WERI-Rb-1 (cell line): ENCODE measurements at regions not wholly inside any gene's neighbourhood (a gene's known extent, or its start where the extent isn't known, plus 50 kb on each side); places are given as distances from the start of the nearest gene placed in this dataset.

Source experiments
- DNase-seq: peaks from one replicate; pipeline ENCODE4 v3.0.0-alpha.2; 2020
- H3K27ac ChIP-seq: fragments of 250-450 bp; sonication (Bioruptor Pico); 2 replicates; pipeline ENCODE4 v1.5.1; 2020; ENCODE audit warnings: mild to moderate bottlenecking, moderate library complexity
- H3K27me3 ChIP-seq: fragments of 250-450 bp; sonication (Bioruptor Pico); 2 replicates; pipeline ENCODE4 v1.5.1; 2021; ENCODE audit warnings: mild to moderate bottlenecking, low read depth, moderate library complexity; ENCODE audit not compliant: insufficient read depth, severe bottlenecking
- H3K36me3 ChIP-seq: fragments of 250-450 bp; sonication (Bioruptor Pico); 2 replicates; pipeline ENCODE4 v1.5.1; 2020; ENCODE audit warnings: mild to moderate bottlenecking, moderate library complexity
- H3K4me3 ChIP-seq: 2 replicates; pipeline ENCODE4 v1.5.1; 2011; ENCODE audit warnings: low read depth, mild to moderate bottlenecking, control low read depth, low read length
- H3K9me3 ChIP-seq: fragments of 250-450 bp; sonication (Bioruptor Pico); 2 replicates; pipeline ENCODE4 v1.5.1; 2021; ENCODE audit warnings: mild to moderate bottlenecking, moderate library complexity; ENCODE audit not compliant: severe bottlenecking
- CTCF ChIP-seq: IDR thresholded peaks from 2 replicates; pipeline ENCODE4 v1.5.1; 2011; ENCODE audit warnings: low read depth, mild to moderate bottlenecking, control low read depth, inconsistent platforms, low read length

GRCh38 chr1:83756984-83757717 lies 241.8 kb downstream of the TTLL7 start:
- H3K9me3 ChIP-seq = no peaks in the 10 kb centered on the region
- H3K4me3 ChIP-seq = no peak overlapping the region
- no peak for TF ChIP-seq CTCF
- no peaks in the 10 kb centered on the region for H3K27me3 ChIP-seq
- no peak overlapping the region for H3K27ac ChIP-seq
- DNase-seq = no peak
- H3K36me3 ChIP-seq = no peaks in the 10 kb centered on the region

- no peak for DNase-seq
- H3K4me3 ChIP-seq = no peak overlapping the region
Measured at GRCh38 chr1:83751602-83752001, 247.3 kb downstream of the TTLL7 start.

GRCh38 chr1:83750201-83750600 lies 248.7 kb downstream of the TTLL7 start:
- Histone ChIP-seq H3K27me3 (no peaks in the 10 kb centered on the region), H3K27ac (no peak overlapping the region), H3K36me3 (no peaks in the 10 kb centered on the region), H3K9me3 (no peaks in the 10 kb centered on the region), H3K4me3 (no peak overlapping the region)
- no peak for TF ChIP-seq CTCF
- DNase-seq = no peak

More at GRCh38 chr1:83751602-83752001, 247.3 kb downstream of the TTLL7 start:
- H3K27me3 ChIP-seq = no peaks in the 10 kb centered on the region
- H3K36me3 ChIP-seq = no peaks in the 10 kb centered on the region
- no peak overlapping the region for H3K27ac ChIP-seq
- H3K9me3 ChIP-seq = no peaks in the 10 kb centered on the region
- no peak for TF ChIP-seq CTCF

GRCh38 chr1:83747853-83748482 lies 251.0 kb downstream of the TTLL7 start:
- no peak for TF ChIP-seq CTCF
- H3K36me3 ChIP-seq = no peaks in the 10 kb centered on the region
- no peaks in the 10 kb centered on the region for H3K9me3 ChIP-seq
- H3K4me3 ChIP-seq = no peak overlapping the region
- DNase-seq = no peak
- H3K27me3 ChIP-seq = no peaks in the 10 kb centered on the region
- no peak overlapping the region for H3K27ac ChIP-seq

- no peak for TF ChIP-seq CTCF
- Histone ChIP-seq H3K4me3 (no peak overlapping the region), H3K27me3 (no peaks in the 10 kb centered on the region), H3K27ac (no peak overlapping the region), H3K36me3 (no peaks in the 10 kb centered on the region), H3K9me3 (no peaks in the 10 kb centered on the region)
- no peak for DNase-seq
Measured at GRCh38 chr1:83746234-83746633, 252.7 kb downstream of the TTLL7 start.
